Astrocyte (in vitro differentiated cells and primary cell): ENCODE measurements at regions not wholly inside any gene's neighbourhood (a gene's known extent, or its start where the extent isn't known, plus 50 kb on each side); places are given as distances from the start of the nearest gene placed in this dataset.

Source experiments
- DNase-seq: peaks from one replicate; pipeline ENCODE4 v3.0.0-alpha.2; 2010; ENCODE audit warnings: low read depth
- FAIRE-seq: peaks from 2 replicates; lab custom pipeline; 2011; peaks lifted over from hg19 to GRCh38; lab: Jason Lieb, UNC
- H2AFZ ChIP-seq: 2 replicates; pipeline ENCODE4 v1.6.0; 2012; ENCODE audit warnings: low read depth, low read length, inconsistent platforms
- H3K27ac ChIP-seq: 2 replicates; pipeline ENCODE4 v1.5.1; 2011; ENCODE audit warnings: low read depth, low read length, inconsistent platforms
- H3K27me3 ChIP-seq: 2 replicates; pipeline ENCODE4 v1.6.0; 2011; ENCODE audit warnings: low read length, inconsistent platforms; ENCODE audit not compliant: insufficient read depth
- H3K36me3 ChIP-seq: 2 replicates; pipeline ENCODE4 v1.5.1; 2011; ENCODE audit warnings: low read length, inconsistent platforms; ENCODE audit not compliant: insufficient read depth
- H3K4me1 ChIP-seq: 2 replicates; pipeline ENCODE4 v1.5.1; 2011; ENCODE audit warnings: low read length, inconsistent platforms; ENCODE audit not compliant: insufficient read depth
- H3K4me2 ChIP-seq: 2 replicates; pipeline ENCODE4 v1.6.0; 2012; ENCODE audit warnings: low read length, inconsistent platforms
- H3K4me3 ChIP-seq: 2 replicates; pipeline ENCODE4 v1.5.1; 2011; ENCODE audit warnings: low read depth, mild to moderate bottlenecking, low read length, inconsistent platforms; ENCODE audit not compliant: insufficient read depth
- H3K79me2 ChIP-seq: 2 replicates; pipeline ENCODE4 v1.6.0; 2012; ENCODE audit warnings: mild to moderate bottlenecking, low read length, inconsistent platforms; ENCODE audit not compliant: insufficient read depth
- H3K9ac ChIP-seq: 2 replicates; pipeline ENCODE4 v1.6.0; 2012; ENCODE audit warnings: mild to moderate bottlenecking, low read length, inconsistent platforms
- H3K9me3 ChIP-seq: 2 replicates; pipeline ENCODE4 v1.5.1; 2012; ENCODE audit warnings: low read depth, mild to moderate bottlenecking, low read length, inconsistent platforms; ENCODE audit not compliant: insufficient read depth
- H4K20me1 ChIP-seq: 2 replicates; pipeline ENCODE4 v1.6.0; 2012; ENCODE audit warnings: low read length, inconsistent platforms; ENCODE audit not compliant: insufficient read depth
- H3K27ac Mint-ChIP-seq: one replicate; pipeline ENCODE4 v1.8.0; 2021; ENCODE audit warnings: mild to moderate bottlenecking, mixed read lengths; ENCODE audit not compliant: unreplicated experiment
- H3K27me3 Mint-ChIP-seq: one replicate; pipeline ENCODE4 v1.8.0; 2021; ENCODE audit warnings: low read depth, mixed read lengths; ENCODE audit not compliant: unreplicated experiment
- H3K36me3 Mint-ChIP-seq: one replicate; pipeline ENCODE4 v1.8.0; 2021; ENCODE audit warnings: low read depth, mixed read lengths; ENCODE audit not compliant: unreplicated experiment
- H3K4me1 Mint-ChIP-seq: one replicate; pipeline ENCODE4 v1.8.0; 2021; ENCODE audit warnings: low read depth, mixed read lengths; ENCODE audit not compliant: unreplicated experiment
- H3K4me3 Mint-ChIP-seq: one replicate; pipeline ENCODE4 v1.8.0; 2021; ENCODE audit warnings: mild to moderate bottlenecking, moderate library complexity, mixed read lengths; ENCODE audit not compliant: unreplicated experiment
- H3K9me3 Mint-ChIP-seq: one replicate; pipeline ENCODE4 v1.8.0; 2021; ENCODE audit warnings: mild to moderate bottlenecking, mixed read lengths; ENCODE audit not compliant: unreplicated experiment
- EZH2 ChIP-seq: IDR thresholded peaks from 2 replicates; pipeline ENCODE4 v1.6.1; 2012; ENCODE audit warnings: mild to moderate bottlenecking, low read length, inconsistent platforms; ENCODE audit not compliant: insufficient read depth
- TF ChIP-seq, protein P1 (sequence below): IDR thresholded peaks from 2 replicates; pipeline ENCODE4 v1.5.1; 2011; ENCODE audit warnings: low read depth, mild to moderate bottlenecking, inconsistent platforms, low read length, moderate library complexity; ENCODE audit not compliant: insufficient read depth

DNA sequence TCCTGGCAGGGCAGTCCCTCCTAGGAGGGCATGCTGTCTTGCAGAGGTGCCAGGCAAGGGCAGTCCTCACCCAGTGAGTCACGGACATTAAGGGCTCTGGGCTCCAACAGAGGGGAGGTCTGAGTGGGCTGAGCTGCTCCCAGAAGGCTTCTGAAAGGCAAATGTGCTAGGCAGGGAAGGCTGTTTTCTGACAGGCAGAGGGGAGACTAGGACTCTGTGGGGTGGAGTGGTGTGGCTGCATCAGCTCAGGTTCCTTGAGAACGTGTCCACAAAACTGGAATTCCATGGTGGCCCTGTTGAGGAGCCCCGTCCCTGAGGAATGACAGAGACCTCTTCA lies 283.5 kb downstream of the MYCN start:
- FAIRE-seq = no peak
- H3K9me3 Mint-ChIP-seq = no peaks in the 10 kb centered on the region
- no peak overlapping the region for H2AFZ ChIP-seq
- no peak overlapping the region for H3K4me3 Mint-ChIP-seq
- H3K36me3 Mint-ChIP-seq = no peaks in the 10 kb centered on the region
- H4K20me1 ChIP-seq = no peaks in the 10 kb centered on the region
- H3K27me3 Mint-ChIP-seq = peaks cover 19% of the 10 kb centered on the region
- no peak overlapping the region for H3K27ac ChIP-seq
- no peak for DNase-seq
- peaks cover 9% of the 10 kb centered on the region for H3K9me3 ChIP-seq
- H3K27me3 ChIP-seq = no peaks in the 10 kb centered on the region
- TF ChIP-seq, protein P1, sequence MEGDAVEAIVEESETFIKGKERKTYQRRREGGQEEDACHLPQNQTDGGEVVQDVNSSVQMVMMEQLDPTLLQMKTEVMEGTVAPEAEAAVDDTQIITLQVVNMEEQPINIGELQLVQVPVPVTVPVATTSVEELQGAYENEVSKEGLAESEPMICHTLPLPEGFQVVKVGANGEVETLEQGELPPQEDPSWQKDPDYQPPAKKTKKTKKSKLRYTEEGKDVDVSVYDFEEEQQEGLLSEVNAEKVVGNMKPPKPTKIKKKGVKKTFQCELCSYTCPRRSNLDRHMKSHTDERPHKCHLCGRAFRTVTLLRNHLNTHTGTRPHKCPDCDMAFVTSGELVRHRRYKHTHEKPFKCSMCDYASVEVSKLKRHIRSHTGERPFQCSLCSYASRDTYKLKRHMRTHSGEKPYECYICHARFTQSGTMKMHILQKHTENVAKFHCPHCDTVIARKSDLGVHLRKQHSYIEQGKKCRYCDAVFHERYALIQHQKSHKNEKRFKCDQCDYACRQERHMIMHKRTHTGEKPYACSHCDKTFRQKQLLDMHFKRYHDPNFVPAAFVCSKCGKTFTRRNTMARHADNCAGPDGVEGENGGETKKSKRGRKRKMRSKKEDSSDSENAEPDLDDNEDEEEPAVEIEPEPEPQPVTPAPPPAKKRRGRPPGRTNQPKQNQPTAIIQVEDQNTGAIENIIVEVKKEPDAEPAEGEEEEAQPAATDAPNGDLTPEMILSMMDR = no peak
- no peak for TF ChIP-seq EZH2
- no peaks in the 10 kb centered on the region for H3K79me2 ChIP-seq
- no peak overlapping the region for H3K27ac Mint-ChIP-seq
- H3K4me3 ChIP-seq = no peak overlapping the region
- no peaks in the 10 kb centered on the region for H3K36me3 ChIP-seq
- no peak overlapping the region for H3K4me2 ChIP-seq
- H3K4me1 ChIP-seq = no peaks in the 10 kb centered on the region
- no peaks in the 10 kb centered on the region for H3K4me1 Mint-ChIP-seq
- H3K9ac ChIP-seq = no peak overlapping the region

DNA sequence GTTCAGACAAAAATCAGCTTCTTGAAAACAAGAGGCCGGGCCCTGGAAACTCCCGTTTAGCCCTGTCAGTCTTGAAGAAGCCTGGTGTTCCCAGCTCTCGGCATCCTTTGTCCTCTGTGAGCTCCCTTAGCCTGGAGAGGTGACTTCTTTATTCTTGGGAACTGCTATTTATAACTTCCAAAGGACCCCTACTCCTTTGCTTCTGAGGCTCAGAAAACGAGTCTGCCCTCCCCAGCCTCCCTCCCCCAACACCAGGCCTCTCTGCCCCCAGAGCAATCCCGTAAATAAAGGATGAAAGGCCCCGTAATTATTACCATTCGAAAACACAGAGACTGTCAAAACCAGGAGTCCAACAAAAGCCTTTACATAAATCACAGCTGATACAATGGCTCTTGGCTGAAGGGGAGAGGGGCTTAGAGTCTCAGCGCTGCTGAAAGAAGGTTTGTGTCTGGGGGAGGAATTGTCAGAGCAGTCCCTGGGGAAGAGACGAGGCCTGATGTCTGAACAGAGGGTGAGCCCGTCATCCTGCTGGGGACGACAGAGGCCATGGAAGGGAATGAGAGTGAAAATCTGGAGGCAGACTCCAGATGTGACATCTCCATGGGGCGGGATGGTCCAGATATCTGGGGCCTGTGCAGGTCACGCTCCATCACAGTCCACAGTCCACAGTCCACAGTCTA lies 283.0 kb downstream of the MYCN start:
- TF ChIP-seq, protein P1 = no peak
- TF ChIP-seq EZH2 = no peak
- H3K27ac ChIP-seq = no peak overlapping the region
- Mint-ChIP-seq H3K4me3 (no peak overlapping the region), H3K27ac (no peak overlapping the region), H3K27me3 (peaks cover 15% of the 10 kb centered on the region), H3K36me3 (no peaks in the 10 kb centered on the region), H3K9me3 (no peaks in the 10 kb centered on the region), H3K4me1 (no peaks in the 10 kb centered on the region)
- H3K9ac ChIP-seq = no peak overlapping the region
- FAIRE-seq = no peak
- no peak overlapping the region for H2AFZ ChIP-seq
- no peak overlapping the region for H3K4me2 ChIP-seq
- H3K36me3 ChIP-seq = no peaks in the 10 kb centered on the region
- H3K79me2 ChIP-seq = no peaks in the 10 kb centered on the region
- peaks cover 9% of the 10 kb centered on the region for H3K9me3 ChIP-seq
- no peak overlapping the region for H3K4me3 ChIP-seq
- H4K20me1 ChIP-seq = no peaks in the 10 kb centered on the region
- no peaks in the 10 kb centered on the region for H3K4me1 ChIP-seq
- no peak for DNase-seq
- no peaks in the 10 kb centered on the region for H3K27me3 ChIP-seq

DNA sequence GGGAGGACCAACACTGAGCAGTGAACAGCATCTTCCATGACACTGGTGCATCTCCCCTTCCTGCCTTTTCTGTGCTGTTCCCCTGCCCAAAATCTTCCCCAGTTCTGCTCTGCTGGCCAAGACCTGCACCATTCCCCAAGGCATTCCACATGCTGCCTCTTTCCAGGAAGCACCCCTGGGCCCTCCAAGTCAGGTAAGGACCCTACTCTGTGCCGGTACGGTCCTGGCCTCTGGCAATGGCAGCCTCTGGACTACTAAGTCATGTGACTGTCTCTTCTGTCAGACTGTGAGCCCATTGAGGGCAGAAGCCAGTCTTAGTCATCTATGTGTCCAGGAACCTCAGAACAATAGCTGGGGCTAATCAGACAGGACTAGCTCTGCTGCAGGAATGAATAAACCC lies 282.0 kb downstream of the MYCN start:
- no peaks in the 10 kb centered on the region for H3K4me1 Mint-ChIP-seq
- H3K9me3 Mint-ChIP-seq = no peaks in the 10 kb centered on the region
- no peak overlapping the region for H2AFZ ChIP-seq
- no peak overlapping the region for H3K9ac ChIP-seq
- no peaks in the 10 kb centered on the region for H3K79me2 ChIP-seq
- TF ChIP-seq, protein P1 = no peak
- TF ChIP-seq EZH2 = no peak
- no peak overlapping the region for H3K4me2 ChIP-seq
- peaks cover 10% of the 10 kb centered on the region for H3K27me3 Mint-ChIP-seq
- no peaks in the 10 kb centered on the region for H3K4me1 ChIP-seq
- H3K4me3 Mint-ChIP-seq = no peak overlapping the region
- FAIRE-seq = no peak
- DNase-seq = no peak
- no peaks in the 10 kb centered on the region for H4K20me1 ChIP-seq
- H3K9me3 ChIP-seq = peaks cover 9% of the 10 kb centered on the region
- H3K27me3 ChIP-seq = no peaks in the 10 kb centered on the region
- H3K36me3 Mint-ChIP-seq = no peaks in the 10 kb centered on the region
- no peaks in the 10 kb centered on the region for H3K36me3 ChIP-seq
- H3K4me3 ChIP-seq = no peak overlapping the region
- no peak overlapping the region for H3K27ac Mint-ChIP-seq
- no peak overlapping the region for H3K27ac ChIP-seq
